ENCODE measurements at regions not wholly inside any gene's neighbourhood (a gene's known extent, or its start where the extent isn't known, plus 50 kb on each side); places are given as distances from the start of the nearest gene placed in this dataset.

DNA sequence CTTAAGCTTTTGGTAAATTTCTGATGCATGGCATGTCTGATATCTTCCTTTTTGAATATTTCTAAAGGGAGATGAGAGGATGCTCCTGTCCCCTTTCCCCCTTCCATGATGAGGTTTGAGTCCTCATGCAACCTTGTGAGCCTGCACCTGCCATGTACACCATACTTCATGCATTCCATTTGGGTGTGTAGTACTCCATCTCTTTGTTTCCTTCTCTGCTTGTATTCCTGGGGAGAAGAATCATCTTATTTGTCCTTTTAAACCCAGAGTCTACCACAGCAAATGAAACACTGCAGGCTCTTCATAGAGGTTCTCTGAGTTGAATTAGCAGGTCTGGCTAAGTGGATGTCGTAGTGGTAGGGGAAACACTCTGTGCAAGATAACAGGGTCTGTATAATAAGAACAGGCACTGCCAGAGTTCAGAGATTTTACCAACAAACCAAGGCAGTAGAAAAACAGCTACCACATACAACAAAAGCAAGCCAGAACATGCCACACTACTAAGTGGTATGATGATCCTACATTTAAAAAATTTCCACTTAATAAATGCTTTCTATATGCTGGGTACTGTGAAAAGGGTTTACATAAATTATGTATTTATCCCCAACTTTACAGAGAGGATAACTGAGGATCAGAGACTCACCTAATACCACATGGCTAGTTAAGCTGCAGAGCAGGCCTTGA is 439.8 kb upstream of the GRIA1 start:
- TF ChIP-seq EZH2 (IDR thresholded peaks at IDR 0.05; ENCODE audit: borderline replicate concordance, insufficient read depth, low read depth, low read length, poor library complexity, severe bottlenecking) (no peak), CTCF (IDR thresholded peaks at IDR 0.05) (no peak)
